CD4-positive, alpha-beta memory T cell (primary cell): ENCODE measurements at regions not wholly inside any gene's neighbourhood (a gene's known extent, or its start where the extent isn't known, plus 50 kb on each side); places are given as distances from the start of the nearest gene placed in this dataset.

ENCODE experiments used
- CTCF ChIA-PET: fragments of 350-600 bp; sonication (Branson Sonifier 250); formaldehyde crosslinking; loops from one replicate; lab custom pipeline; 2021; ENCODE audit warnings: inconsistent platforms; ENCODE audit not compliant: partially characterized antibody; lab: Charles Lee
- POLR2A ChIA-PET: fragments of 350-600 bp; sonication (Branson Sonifier 250); formaldehyde crosslinking; loops from one replicate; lab custom pipeline; 2021; ENCODE audit not compliant: partially characterized antibody; lab: Charles Lee
- DNase-seq, 5 donors: peaks; one replicate each; pipeline versions ENCODE4 v3.0.0 to v3.0.0-alpha.2; 2020 to 2022; ENCODE audit warnings: mixed read lengths in 1 of 5
- H3K27ac ChIP-seq: one replicate; pipeline ENCODE4 v1.7.0; 2013; ENCODE audit warnings: low read depth, low read length
- H3K27me3 ChIP-seq: 2 replicates; pipeline ENCODE4 v1.7.0; 2013; ENCODE audit warnings: mild to moderate bottlenecking, low read length, moderate library complexity; ENCODE audit not compliant: insufficient read depth
- H3K36me3 ChIP-seq: 2 replicates; pipeline ENCODE4 v1.7.0; 2013; ENCODE audit warnings: mild to moderate bottlenecking, low read length, moderate library complexity; ENCODE audit not compliant: insufficient read depth
- H3K4me1 ChIP-seq: 2 replicates; pipeline ENCODE4 v1.7.0; 2013; ENCODE audit warnings: mild to moderate bottlenecking, low read length, moderate library complexity; ENCODE audit not compliant: insufficient read depth
- H3K4me3 ChIP-seq, 2 donors: one replicate each; pipeline ENCODE4 v1.7.0; 2013; ENCODE audit warnings: low read length in 2 of 2, mild to moderate bottlenecking in 1 of 2
- H3K9me3 ChIP-seq, 2 donors: one replicate each; pipeline ENCODE4 v1.7.0; 2013; ENCODE audit warnings: low read length in 2 of 2, control low read depth in 1 of 2; ENCODE audit not compliant: control insufficient read depth in 1 of 2
- H3K27ac Mint-ChIP-seq, 7 donors: one replicate each; pipeline ENCODE4 v1.8.0; 2020 to 2021; ENCODE audit warnings: mixed read lengths in 7 of 7, mild to moderate bottlenecking in 6 of 7, inconsistent platforms in 3 of 7, moderate library complexity in 3 of 7
- H3K27me3 Mint-ChIP-seq, 2 donors: one replicate each; pipeline ENCODE4 v1.8.0; 2020 to 2021; ENCODE audit warnings: mixed read lengths in 2 of 2
- H3K36me3 Mint-ChIP-seq, 2 donors: one replicate each; pipeline ENCODE4 v1.8.0; 2020 to 2021; ENCODE audit warnings: mixed read lengths in 2 of 2, inconsistent platforms in 1 of 2, mild to moderate bottlenecking in 1 of 2
- H3K4me1 Mint-ChIP-seq, 4 donors: one replicate each; pipeline ENCODE4 v1.8.0; 2020 to 2021; ENCODE audit warnings: mixed read lengths in 4 of 4, mild to moderate bottlenecking in 1 of 4
- H3K4me3 Mint-ChIP-seq, 8 donors: one replicate each; pipeline ENCODE4 v1.8.0; 2020 to 2021; ENCODE audit warnings: mixed read lengths in 8 of 8, mild to moderate bottlenecking in 7 of 8, moderate library complexity in 6 of 8, inconsistent platforms in 3 of 8
- H3K9me3 Mint-ChIP-seq, 8 donors: one replicate each; pipeline ENCODE4 v1.8.0; 2020 to 2021; ENCODE audit warnings: mixed read lengths in 8 of 8, mild to moderate bottlenecking in 5 of 8, inconsistent platforms in 3 of 8, moderate library complexity in 1 of 8
- intact Hi-C: fragments of 100-400 bp; cut with micrococcal nuclease; formaldehyde crosslinking; loops from one replicate; pipeline ENCODE4 v1.15.1; 2023

- H3K27ac Mint-ChIP-seq, result no peak overlapping the region
- H3K4me1 Mint-ChIP-seq, result no peaks in the 10 kb centered on the region
- Histone ChIP-seq H3K4me1 (no peaks in the 10 kb centered on the region), H3K9me3 (no peaks in the 10 kb centered on the region), H3K27ac (no peak overlapping the region), H3K36me3 (no peaks in the 10 kb centered on the region), H3K27me3 (no peaks in the 10 kb centered on the region), H3K4me3 (no peak overlapping the region)
- H3K36me3 Mint-ChIP-seq, result no peaks in the 10 kb centered on the region
- ChIA-PET POLR2A (no interaction called here), CTCF (no interaction called here)
- no peak overlapping the region for H3K4me3 Mint-ChIP-seq
- no peak for DNase-seq
- H3K27me3 Mint-ChIP-seq, result peaks cover 0 to 2% of the 10 kb centered on the region in 2 donors
- intact Hi-C loops, result no loop called here
- peaks cover 0 to 2% (median 0%) of the 10 kb centered on the region in 8 donors for H3K9me3 Mint-ChIP-seq
Measured at GRCh38 chr10:120188950-120189349, 268.1 kb upstream of the PLPP4 start.

DNA sequence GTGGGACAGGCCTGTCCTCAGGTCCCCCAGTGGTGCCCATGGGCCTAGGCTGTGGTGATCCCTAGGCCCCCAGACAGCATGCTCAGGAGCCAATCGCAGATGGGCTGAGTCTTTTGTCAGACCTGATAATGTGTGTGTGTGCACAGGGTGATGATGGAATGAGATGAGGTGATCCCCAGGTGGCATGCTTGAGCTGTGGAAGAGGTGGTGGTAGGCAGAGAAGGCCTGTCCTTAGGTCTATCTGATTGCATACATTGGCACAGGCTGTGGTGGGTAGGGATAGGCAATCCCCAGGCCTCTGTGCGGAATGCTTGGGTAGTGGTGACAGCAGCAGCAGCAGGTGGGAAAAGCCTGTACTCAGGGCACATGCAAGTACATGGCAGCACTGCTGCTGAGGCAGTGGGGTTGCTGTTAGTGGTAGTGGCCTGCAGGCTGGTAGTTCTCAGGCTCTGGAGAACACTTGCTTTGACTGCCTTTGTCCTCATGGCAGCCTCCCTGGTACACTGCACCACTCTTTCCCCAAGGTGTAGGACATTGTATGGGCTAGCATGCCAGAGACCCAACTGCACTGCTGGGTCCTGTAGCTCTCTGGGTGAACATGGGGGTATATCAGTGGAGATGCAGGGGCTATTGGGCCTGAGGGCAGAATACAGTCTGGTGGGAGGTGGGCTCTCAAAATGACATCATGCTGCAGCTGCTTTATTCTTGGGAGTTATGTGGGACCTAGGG lies 260.9 kb upstream of the PLPP4 start:
- H3K9me3 Mint-ChIP-seq, result peaks cover 0 to 3% (median 0%) of the 10 kb centered on the region in 8 donors
- Histone ChIP-seq H3K9me3 (no peaks in the 10 kb centered on the region), H3K4me1 (no peaks in the 10 kb centered on the region), H3K4me3 (no peak overlapping the region), H3K27me3 (no peaks in the 10 kb centered on the region), H3K27ac (no peak overlapping the region), H3K36me3 (no peaks in the 10 kb centered on the region)
- no peaks in the 10 kb centered on the region for H3K27me3 Mint-ChIP-seq
- no peaks in the 10 kb centered on the region for H3K36me3 Mint-ChIP-seq
- DNase-seq, result no peak
- no peaks in the 10 kb centered on the region for H3K4me1 Mint-ChIP-seq
- ChIA-PET POLR2A (no interaction called here), CTCF (no interaction called here)
- H3K27ac Mint-ChIP-seq, result no peak overlapping the region
- intact Hi-C loops, result no loop called here
- no peak overlapping the region for H3K4me3 Mint-ChIP-seq

DNA sequence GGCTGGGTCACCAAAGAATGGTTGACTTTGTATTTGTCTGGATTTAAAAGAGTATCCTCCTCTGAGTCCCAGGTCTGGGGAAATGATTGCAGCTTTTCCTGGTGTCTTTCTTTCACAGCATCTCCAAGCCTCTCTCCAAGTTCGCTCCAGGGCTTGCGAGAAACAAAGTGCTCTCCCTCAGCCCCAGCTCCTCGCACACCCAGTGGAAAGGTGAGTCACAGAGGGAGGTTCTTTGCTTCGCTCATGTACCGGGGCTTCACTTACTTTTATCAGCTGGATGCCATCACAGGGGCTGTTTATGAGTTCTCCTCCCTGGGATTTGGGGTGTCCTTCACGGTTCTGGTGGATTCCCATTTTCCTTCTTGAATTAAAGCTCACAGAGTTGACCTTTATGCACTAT lies 252.2 kb upstream of the PLPP4 start:
- Histone ChIP-seq H3K4me1 (no peaks in the 10 kb centered on the region), H3K9me3 (no peaks in the 10 kb centered on the region), H3K27me3 (no peaks in the 10 kb centered on the region), H3K27ac (no peak overlapping the region), H3K36me3 (no peaks in the 10 kb centered on the region), H3K4me3 (no peak overlapping the region)
- POLR2A ChIA-PET, result no interaction called here
- Mint-ChIP-seq H3K4me1 (no peaks in the 10 kb centered on the region), H3K27ac (no peak overlapping the region), H3K4me3 (no peak overlapping the region), H3K9me3 (peaks cover 0 to 4% (median 0%) of the 10 kb centered on the region in 8 donors), H3K36me3 (no peaks in the 10 kb centered on the region), H3K27me3 (peaks cover 7 to 8% of the 10 kb centered on the region in 2 donors)
- no peak for DNase-seq
- intact Hi-C loops, result no loop called here
- CTCF ChIA-PET, result no interaction called here

DNA sequence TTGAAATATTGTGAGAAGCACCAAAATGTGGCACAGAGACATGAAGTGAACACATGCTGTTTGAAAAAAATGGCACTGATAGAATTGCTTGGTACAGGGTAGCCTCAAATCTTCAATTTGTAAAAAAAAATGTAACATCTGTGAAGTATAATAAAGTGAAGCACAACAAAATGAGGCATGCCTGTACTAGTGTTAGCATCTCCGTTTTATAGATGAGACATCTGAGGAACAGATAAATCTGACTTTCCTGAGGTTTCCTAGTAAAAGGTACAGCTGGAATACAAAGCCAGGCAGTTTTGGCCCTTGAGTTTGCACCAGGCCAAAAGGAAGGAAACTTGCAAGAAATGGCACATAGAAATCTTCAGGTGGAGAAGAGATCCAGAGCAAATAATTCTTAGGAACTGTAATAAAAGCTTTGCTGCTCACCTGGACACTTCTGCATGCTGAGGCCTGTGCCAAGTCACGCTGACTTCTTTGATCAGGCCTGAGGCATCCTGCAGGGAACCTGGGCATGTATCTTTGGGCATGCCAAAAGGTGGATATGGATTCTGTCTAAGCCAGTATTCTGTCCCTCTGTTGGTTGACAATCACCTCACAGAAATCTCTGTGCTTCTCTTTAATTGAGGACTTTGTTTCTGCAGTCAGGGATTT lies 251.5 kb upstream of the PLPP4 start:
- intact Hi-C loops, result no loop called here
- no peaks in the 10 kb centered on the region for H3K36me3 Mint-ChIP-seq
- no peak for DNase-seq
- H3K27me3 Mint-ChIP-seq, result peaks cover 7 to 8% of the 10 kb centered on the region in 2 donors
- CTCF ChIA-PET, result no interaction called here
- H3K4me3 ChIP-seq, result no peak overlapping the region
- no peak overlapping the region for H3K27ac Mint-ChIP-seq
- no peaks in the 10 kb centered on the region for H3K9me3 ChIP-seq
- no peak overlapping the region for H3K4me3 Mint-ChIP-seq
- no peaks in the 10 kb centered on the region for H3K4me1 Mint-ChIP-seq
- peaks cover 0 to 4% (median 0%) of the 10 kb centered on the region in 8 donors for H3K9me3 Mint-ChIP-seq
- no peaks in the 10 kb centered on the region for H3K36me3 ChIP-seq
- POLR2A ChIA-PET, result no interaction called here
- H3K27ac ChIP-seq, result no peak overlapping the region
- H3K27me3 ChIP-seq, result no peaks in the 10 kb centered on the region
- no peaks in the 10 kb centered on the region for H3K4me1 ChIP-seq

DNA sequence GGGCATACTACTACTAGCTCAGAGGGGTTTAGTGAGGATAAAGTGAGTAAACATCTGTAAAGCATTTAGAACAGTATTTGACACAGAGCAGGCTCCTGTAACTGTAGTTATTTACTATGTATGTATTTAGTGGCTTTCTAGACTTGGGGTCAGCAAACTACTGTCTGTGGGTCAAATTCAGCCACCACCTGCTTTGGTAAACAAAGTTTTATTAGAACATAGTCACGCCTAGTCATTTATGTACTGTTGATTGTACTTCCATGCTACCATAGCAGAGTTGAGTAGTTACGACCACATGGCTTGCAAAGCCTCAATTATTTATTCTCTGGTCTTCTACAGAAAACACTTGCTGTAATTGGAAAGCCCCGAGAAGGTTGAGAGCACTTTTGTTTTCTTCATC lies 248.5 kb upstream of the PLPP4 start:
- no peaks in the 10 kb centered on the region for H3K36me3 Mint-ChIP-seq
- H3K4me1 ChIP-seq, result no peaks in the 10 kb centered on the region
- H3K9me3 ChIP-seq, result no peaks in the 10 kb centered on the region
- H3K4me3 ChIP-seq, result no peak overlapping the region
- CTCF ChIA-PET, result no interaction called here
- no peaks in the 10 kb centered on the region for H3K4me1 Mint-ChIP-seq
- peaks cover 0 to 5% (median 0%) of the 10 kb centered on the region in 8 donors for H3K9me3 Mint-ChIP-seq
- H3K27me3 ChIP-seq, result no peaks in the 10 kb centered on the region
- H3K4me3 Mint-ChIP-seq, result no peak overlapping the region
- H3K27ac Mint-ChIP-seq, result no peak overlapping the region
- intact Hi-C loops, result no loop called here
- H3K36me3 ChIP-seq, result no peaks in the 10 kb centered on the region
- H3K27ac ChIP-seq, result no peak overlapping the region
- no peak for DNase-seq
- peaks cover 7 to 9% of the 10 kb centered on the region in 2 donors for H3K27me3 Mint-ChIP-seq
- POLR2A ChIA-PET, result no interaction called here

- peaks cover 0 to 9% (median 2%) of the 10 kb centered on the region in 8 donors for H3K9me3 Mint-ChIP-seq
- H3K27ac Mint-ChIP-seq, result no peak overlapping the region
- intact Hi-C loops, result no loop called here
- H3K27me3 ChIP-seq, result no peaks in the 10 kb centered on the region
- no peak for DNase-seq
- H3K27ac ChIP-seq, result no peak overlapping the region
- H3K27me3 Mint-ChIP-seq, result peaks cover 5 to 7% of the 10 kb centered on the region in 2 donors
- no peaks in the 10 kb centered on the region for H3K4me1 ChIP-seq
- no peaks in the 10 kb centered on the region for H3K4me1 Mint-ChIP-seq
- no peak overlapping the region for H3K4me3 ChIP-seq
- no peaks in the 10 kb centered on the region for H3K36me3 ChIP-seq
- no peaks in the 10 kb centered on the region for H3K9me3 ChIP-seq
- no peaks in the 10 kb centered on the region for H3K36me3 Mint-ChIP-seq
- ChIA-PET POLR2A (no interaction called here), CTCF (no interaction called here)
- no peak overlapping the region for H3K4me3 Mint-ChIP-seq
Measured at GRCh38 chr10:120209124-120209762, 247.8 kb upstream of the PLPP4 start.

DNA sequence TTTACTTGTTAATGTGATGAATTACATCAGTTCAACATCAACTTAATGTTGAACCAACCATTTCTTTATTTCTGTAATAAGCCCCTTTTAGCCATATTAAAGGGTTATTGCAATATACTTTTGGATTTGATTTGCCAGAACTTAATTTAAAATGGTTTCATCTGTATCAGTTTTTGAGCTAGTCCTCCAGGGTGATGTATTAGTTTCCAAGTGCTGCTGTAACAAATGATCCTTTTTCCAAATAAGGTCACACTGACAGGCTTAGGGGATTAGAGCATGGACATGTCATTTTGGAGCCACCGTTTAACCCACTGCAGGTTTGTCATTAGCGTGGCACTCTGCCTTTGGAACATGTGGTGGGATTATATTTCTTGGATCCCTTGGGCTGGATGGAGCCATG lies 244.8 kb upstream of the PLPP4 start:
- intact Hi-C loops, result no loop called here
- no peaks in the 10 kb centered on the region for H3K4me1 Mint-ChIP-seq
- CTCF ChIA-PET, result no interaction called here
- no peaks in the 10 kb centered on the region for H3K4me1 ChIP-seq
- H3K9me3 ChIP-seq, result no peaks in the 10 kb centered on the region
- no peak overlapping the region for H3K4me3 Mint-ChIP-seq
- H3K27me3 Mint-ChIP-seq, result peaks cover 4% of the 10 kb centered on the region in 2 donors
- H3K4me3 ChIP-seq, result no peak overlapping the region
- no peak overlapping the region for H3K27ac ChIP-seq
- H3K36me3 Mint-ChIP-seq, result no peaks in the 10 kb centered on the region
- POLR2A ChIA-PET, result no interaction called here
- H3K9me3 Mint-ChIP-seq, result peaks cover 0 to 11% (median 3%) of the 10 kb centered on the region in 8 donors
- no peaks in the 10 kb centered on the region for H3K36me3 ChIP-seq
- DNase-seq, result no peak
- no peak overlapping the region for H3K27ac Mint-ChIP-seq
- no peaks in the 10 kb centered on the region for H3K27me3 ChIP-seq
